ENCODE measurements at regions not wholly inside any gene's neighbourhood (a gene's known extent, or its start where the extent isn't known, plus 50 kb on each side); places are given as distances from the start of the nearest gene placed in this dataset.

DNA sequence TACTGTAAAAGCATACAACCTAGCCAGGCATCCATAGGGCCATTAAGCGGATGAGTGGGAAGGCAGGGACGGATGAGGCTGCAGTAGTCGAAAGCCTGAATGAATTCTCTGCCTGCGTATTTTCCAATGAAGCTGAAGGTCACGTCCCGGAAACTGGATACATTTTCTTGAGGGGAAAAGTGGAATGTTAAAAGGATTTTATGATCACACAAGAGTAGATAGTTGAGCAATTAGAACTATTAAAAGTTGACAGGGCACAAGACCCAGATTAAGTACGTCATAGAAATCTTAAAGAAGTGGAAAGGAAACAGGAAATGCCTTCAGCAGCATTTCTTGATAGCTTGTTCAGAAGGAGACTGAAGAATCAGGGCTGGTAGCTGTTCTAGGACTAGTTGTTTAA, 98.3 kb upstream of the CXXC4 start:
- no peaks in the 10 kb centered on the region for H3K9me3 Mint-ChIP-seq (ENCODE audit: unreplicated experiment)
- DNase-seq (ENCODE audit: extremely low spot score, unreplicated experiment) = no peak
- H3K36me3 Mint-ChIP-seq (ENCODE audit: unreplicated experiment) = no peaks in the 10 kb centered on the region
- H3K27ac Mint-ChIP-seq (ENCODE audit: unreplicated experiment) = no peak overlapping the region
- H3K27me3 Mint-ChIP-seq (ENCODE audit: unreplicated experiment) = no peaks in the 10 kb centered on the region
- no peaks in the 10 kb centered on the region for H3K4me1 Mint-ChIP-seq (ENCODE audit: unreplicated experiment)
- H3K4me3 Mint-ChIP-seq (ENCODE audit: unreplicated experiment) = no peak overlapping the region
- TF ChIP-seq, protein P1, sequence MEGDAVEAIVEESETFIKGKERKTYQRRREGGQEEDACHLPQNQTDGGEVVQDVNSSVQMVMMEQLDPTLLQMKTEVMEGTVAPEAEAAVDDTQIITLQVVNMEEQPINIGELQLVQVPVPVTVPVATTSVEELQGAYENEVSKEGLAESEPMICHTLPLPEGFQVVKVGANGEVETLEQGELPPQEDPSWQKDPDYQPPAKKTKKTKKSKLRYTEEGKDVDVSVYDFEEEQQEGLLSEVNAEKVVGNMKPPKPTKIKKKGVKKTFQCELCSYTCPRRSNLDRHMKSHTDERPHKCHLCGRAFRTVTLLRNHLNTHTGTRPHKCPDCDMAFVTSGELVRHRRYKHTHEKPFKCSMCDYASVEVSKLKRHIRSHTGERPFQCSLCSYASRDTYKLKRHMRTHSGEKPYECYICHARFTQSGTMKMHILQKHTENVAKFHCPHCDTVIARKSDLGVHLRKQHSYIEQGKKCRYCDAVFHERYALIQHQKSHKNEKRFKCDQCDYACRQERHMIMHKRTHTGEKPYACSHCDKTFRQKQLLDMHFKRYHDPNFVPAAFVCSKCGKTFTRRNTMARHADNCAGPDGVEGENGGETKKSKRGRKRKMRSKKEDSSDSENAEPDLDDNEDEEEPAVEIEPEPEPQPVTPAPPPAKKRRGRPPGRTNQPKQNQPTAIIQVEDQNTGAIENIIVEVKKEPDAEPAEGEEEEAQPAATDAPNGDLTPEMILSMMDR (IDR thresholded peaks at IDR 0.05) = no peak

DNA sequence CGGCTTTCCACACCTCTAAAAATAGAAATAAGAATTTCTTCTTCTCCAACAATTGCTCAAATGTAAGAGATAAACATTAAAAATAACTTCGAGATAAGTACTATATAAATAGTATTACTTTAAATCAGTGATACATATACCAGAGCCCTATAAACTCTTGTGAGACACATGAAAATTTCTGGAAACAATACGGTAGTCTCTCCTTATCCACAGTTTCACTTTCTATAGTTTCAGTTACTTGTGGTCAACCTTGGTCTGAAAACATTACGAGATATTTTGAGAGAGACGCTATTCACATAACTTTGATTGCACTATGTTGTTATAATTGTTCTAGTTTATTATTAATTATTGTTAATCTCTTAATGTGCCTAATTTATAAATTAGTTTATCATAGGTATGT, 101.5 kb upstream of the CXXC4 start:
- TF ChIP-seq, protein P1 (IDR thresholded peaks at IDR 0.05) = no peak
- no peaks in the 10 kb centered on the region for H3K9me3 Mint-ChIP-seq (ENCODE audit: unreplicated experiment)
- no peak overlapping the region for H3K4me3 Mint-ChIP-seq (ENCODE audit: unreplicated experiment)
- H3K27ac Mint-ChIP-seq (ENCODE audit: unreplicated experiment) = no peak overlapping the region
- no peak for DNase-seq (ENCODE audit: extremely low spot score, unreplicated experiment)
- no peaks in the 10 kb centered on the region for H3K27me3 Mint-ChIP-seq (ENCODE audit: unreplicated experiment)
- no peaks in the 10 kb centered on the region for H3K36me3 Mint-ChIP-seq (ENCODE audit: unreplicated experiment)
- no peaks in the 10 kb centered on the region for H3K4me1 Mint-ChIP-seq (ENCODE audit: unreplicated experiment)

DNA sequence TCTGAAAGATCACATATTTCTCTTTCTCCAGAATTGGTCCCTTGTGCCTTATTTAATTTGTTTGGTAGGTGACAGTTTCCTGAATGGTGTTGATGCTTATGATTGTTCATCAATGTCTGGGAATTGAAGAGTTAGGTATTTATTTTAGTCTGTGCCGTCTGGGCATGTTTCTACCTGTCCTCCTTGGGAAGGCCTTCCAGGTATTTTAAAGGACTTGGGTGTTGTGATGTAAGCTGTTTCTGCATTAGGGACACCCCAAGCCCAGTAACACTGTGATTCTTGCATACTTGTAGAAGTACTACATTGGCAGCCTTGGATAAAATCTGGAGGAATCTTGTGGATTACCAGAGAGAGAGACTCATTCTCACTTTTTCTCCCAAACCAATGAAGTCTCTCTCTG, 120.8 kb upstream of the CXXC4 start:
- Mint-ChIP-seq H3K9me3 (ENCODE audit: unreplicated experiment) (peaks cover 32% of the 10 kb centered on the region), H3K4me1 (ENCODE audit: unreplicated experiment) (no peaks in the 10 kb centered on the region), H3K27me3 (ENCODE audit: unreplicated experiment) (no peaks in the 10 kb centered on the region), H3K36me3 (ENCODE audit: unreplicated experiment) (no peaks in the 10 kb centered on the region), H3K4me3 (ENCODE audit: unreplicated experiment) (no peak overlapping the region), H3K27ac (ENCODE audit: unreplicated experiment) (no peak overlapping the region)
- TF ChIP-seq, protein P1 (IDR thresholded peaks at IDR 0.05) = no peak
- DNase-seq (ENCODE audit: extremely low spot score, unreplicated experiment) = no peak

DNA sequence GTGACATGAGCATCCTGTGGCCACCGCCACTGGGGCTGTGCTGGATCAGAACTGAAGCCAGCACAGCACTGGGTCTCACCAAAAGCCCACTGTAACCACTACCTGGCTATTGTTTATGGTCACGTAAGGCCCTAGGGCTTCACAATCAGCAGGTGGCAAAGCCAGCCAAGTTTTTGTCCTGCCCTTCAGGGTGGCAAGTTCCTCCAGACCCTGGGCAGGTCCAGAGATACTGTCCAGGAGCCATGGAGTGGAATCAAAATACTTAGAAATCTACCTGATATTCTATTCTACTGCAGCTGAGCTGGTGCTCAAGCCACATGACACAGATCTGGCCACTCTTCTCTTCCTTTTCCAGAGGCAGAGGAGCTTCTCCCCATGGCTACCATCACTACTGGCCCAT, 121.2 kb upstream of the CXXC4 start:
- Mint-ChIP-seq H3K27ac (ENCODE audit: unreplicated experiment) (no peak overlapping the region), H3K9me3 (ENCODE audit: unreplicated experiment) (peaks cover 28% of the 10 kb centered on the region), H3K27me3 (ENCODE audit: unreplicated experiment) (no peaks in the 10 kb centered on the region), H3K4me1 (ENCODE audit: unreplicated experiment) (no peaks in the 10 kb centered on the region), H3K36me3 (ENCODE audit: unreplicated experiment) (no peaks in the 10 kb centered on the region), H3K4me3 (ENCODE audit: unreplicated experiment) (no peak overlapping the region)
- TF ChIP-seq, protein P1 (IDR thresholded peaks at IDR 0.05) = no peak
- no peak for DNase-seq (ENCODE audit: extremely low spot score, unreplicated experiment)

DNA sequence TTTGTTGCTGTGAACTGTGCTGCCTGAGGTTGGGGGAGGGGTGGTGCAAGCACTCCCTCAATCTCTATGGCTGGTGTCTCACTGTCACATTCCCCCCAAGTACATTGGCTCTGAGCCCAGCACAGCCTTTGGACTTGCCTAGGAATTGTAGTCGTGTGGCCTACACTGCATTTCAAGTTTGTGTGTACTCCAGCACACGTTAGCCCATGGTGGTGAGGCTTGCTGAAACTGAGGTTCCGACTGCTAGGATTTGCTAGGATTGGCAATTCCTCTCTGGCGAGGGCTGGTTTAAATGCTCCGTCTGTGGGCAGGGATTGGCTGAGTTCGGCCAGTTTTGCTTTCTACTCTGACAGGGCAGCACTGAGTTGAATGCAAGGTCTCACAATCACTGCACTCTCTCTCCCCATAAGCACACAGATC, 121.7 kb upstream of the CXXC4 start:
- TF ChIP-seq, protein P1 (IDR thresholded peaks at IDR 0.05) = no peak
- no peak for DNase-seq (ENCODE audit: extremely low spot score, unreplicated experiment)
- no peaks in the 10 kb centered on the region for H3K27me3 Mint-ChIP-seq (ENCODE audit: unreplicated experiment)

More for the DNA sequence above, 121.7 kb upstream of the CXXC4 start:
- Mint-ChIP-seq H3K4me3 (ENCODE audit: unreplicated experiment) (no peak overlapping the region), H3K9me3 (ENCODE audit: unreplicated experiment) (peaks cover 27% of the 10 kb centered on the region), H3K36me3 (ENCODE audit: unreplicated experiment) (no peaks in the 10 kb centered on the region), H3K27ac (ENCODE audit: unreplicated experiment) (no peak overlapping the region), H3K4me1 (ENCODE audit: unreplicated experiment) (no peaks in the 10 kb centered on the region)
